GM23338 (cell line): ENCODE measurements at regions not wholly inside any gene's neighbourhood (a gene's known extent, or its start where the extent isn't known, plus 50 kb on each side); places are given as distances from the start of the nearest gene placed in this dataset.

Experiments used
- ATAC-seq: fragments of 200-7000 bp; cut with Tn5 transposase; 3 replicates; pipeline ENCODE4 v1.9.1; 2020
- DNase-seq: peaks from one replicate; pipeline ENCODE4 v3.0.0-alpha.2; 2015; ENCODE audit warnings: low spot score
- H2AFZ ChIP-seq: fragments of 200-600 bp; sonication (generic); 2 replicates; pipeline ENCODE4 v1.8.0; 2016; ENCODE audit warnings: antibody characterized with exemption, mild to moderate bottlenecking, moderate library complexity
- H3F3A ChIP-seq: fragments of 200-600 bp; sonication (generic); replicated peaks from 2 replicates; pipeline ENCODE4 v1.8.0; 2017; ENCODE audit warnings: antibody characterized with exemption, mixed run types, low read depth
- H3K27ac ChIP-seq: fragments of 200-600 bp; sonication (generic); 2 replicates; pipeline ENCODE4 v1.6.1; 2016; ENCODE audit warnings: low read depth
- H3K27me3 ChIP-seq: fragments of 200-600 bp; sonication (generic); 2 replicates; pipeline ENCODE4 v1.8.0; 2016; ENCODE audit warnings: mild to moderate bottlenecking, mixed run types, moderate library complexity; ENCODE audit not compliant: insufficient read depth
- H3K36me3 ChIP-seq: fragments of 200-600 bp; sonication (generic); 2 replicates; pipeline ENCODE4 v1.8.0; 2016; ENCODE audit warnings: mild to moderate bottlenecking; ENCODE audit not compliant: insufficient read depth
- H3K4me1 ChIP-seq: fragments of 200-600 bp; sonication (generic); 2 replicates; pipeline ENCODE4 v1.8.0; 2016; ENCODE audit warnings: mild to moderate bottlenecking, moderate library complexity; ENCODE audit not compliant: insufficient read depth
- H3K4me2 ChIP-seq: fragments of 200-600 bp; sonication (generic); 2 replicates; pipeline ENCODE4 v1.7.1; 2017; ENCODE audit warnings: mixed run types
- H3K4me3 ChIP-seq: fragments of 200-600 bp; sonication (generic); 2 replicates; pipeline ENCODE4 v1.6.1; 2016; ENCODE audit warnings: mixed run types
- H3K79me2 ChIP-seq: fragments of 200-600 bp; sonication (generic); replicated peaks from 2 replicates; pipeline ENCODE4 v1.8.0; 2017; ENCODE audit warnings: mild to moderate bottlenecking; ENCODE audit not compliant: insufficient read depth
- H3K9me2 ChIP-seq: fragments of 200-600 bp; sonication (generic); 2 replicates; pipeline ENCODE4 v1.8.0; 2017; ENCODE audit not compliant: insufficient read depth
- H4K20me1 ChIP-seq: fragments of 200-600 bp; sonication (generic); replicated peaks from 2 replicates; pipeline ENCODE4 v1.8.0; 2017; ENCODE audit warnings: mild to moderate bottlenecking; ENCODE audit not compliant: insufficient read depth
- H3K27ac Mint-ChIP-seq: 2 replicates; pipeline ENCODE4 v1.8.0; 2020; ENCODE audit warnings: inconsistent platforms, mild to moderate bottlenecking, moderate library complexity, mixed read lengths
- H3K27me3 Mint-ChIP-seq: 3 replicates; pipeline ENCODE4 v1.8.0; 2022; ENCODE audit warnings: low read depth, mild to moderate bottlenecking, moderate library complexity, mixed read lengths, inconsistent platforms; ENCODE audit not compliant: insufficient read depth, poor library complexity
- H3K36me3 Mint-ChIP-seq: 3 replicates; pipeline ENCODE4 v1.8.0; 2021; ENCODE audit warnings: low read depth, mild to moderate bottlenecking, inconsistent platforms, moderate library complexity, mixed read lengths
- H3K4me1 Mint-ChIP-seq: 3 replicates; pipeline ENCODE4 v1.8.0; 2020; ENCODE audit warnings: mild to moderate bottlenecking, inconsistent platforms, mixed read lengths
- H3K4me3 Mint-ChIP-seq: 3 replicates; pipeline ENCODE4 v1.8.0; 2021; ENCODE audit warnings: moderate library complexity, mild to moderate bottlenecking, inconsistent platforms, mixed read lengths
- H3K9me3 Mint-ChIP-seq: 3 replicates; pipeline ENCODE4 v1.8.0; 2020; ENCODE audit warnings: moderate library complexity, mild to moderate bottlenecking, inconsistent platforms, mixed read lengths
- CREB1 ChIP-seq: fragments of 250-450 bp; sonication (Bioruptor Pico); IDR thresholded peaks from 2 replicates; pipeline ENCODE4 v1.5.0; 2020; ENCODE audit warnings: low read depth, mild to moderate bottlenecking, moderate library complexity
- CTCF ChIP-seq, 2 experiments: fragments of 200-600 bp in 1 of 2; sonication (generic) in 1 of 2; conservative IDR thresholded peaks; 2 replicates each; pipeline versions ENCODE4 v1.5.1 to v1.6.1; 2016 to 2017; ENCODE audit warnings: antibody characterized with exemption in 2 of 2, low read depth in 2 of 2, mild to moderate bottlenecking in 2 of 2, moderate library complexity in 1 of 2
- EZH2 ChIP-seq: fragments of 200-600 bp; sonication (generic); IDR thresholded peaks from one replicate; pipeline ENCODE4 v1.8.0; 2017; ENCODE audit warnings: antibody characterized with exemption, mild to moderate bottlenecking, low read depth; ENCODE audit not compliant: unreplicated experiment
- EZH2phosphoT487 ChIP-seq: fragments of 200-600 bp; sonication (generic); IDR thresholded peaks from one replicate; pipeline ENCODE4 v1.8.1; 2018; ENCODE audit warnings: antibody characterized with exemption; ENCODE audit not compliant: unreplicated experiment
- JUNB ChIP-seq: IDR thresholded peaks from one replicate; pipeline ENCODE4 v1.6.1; 2016; ENCODE audit warnings: antibody characterized with exemption; ENCODE audit not compliant: unreplicated experiment
- NANOG ChIP-seq: IDR thresholded peaks from 2 replicates; pipeline ENCODE4 v1.6.1; 2016; ENCODE audit warnings: antibody characterized with exemption, borderline replicate concordance
- POLR2AphosphoS5 ChIP-seq: IDR thresholded peaks from 2 replicates; pipeline ENCODE4 v1.6.1; 2016; ENCODE audit warnings: antibody characterized with exemption, low read depth
- REST ChIP-seq: IDR thresholded peaks from one replicate; pipeline ENCODE4 v1.6.1; 2018; ENCODE audit warnings: antibody characterized with exemption; ENCODE audit not compliant: unreplicated experiment
- STAT1 ChIP-seq: IDR thresholded peaks from one replicate; pipeline ENCODE4 v1.6.1; 2016; ENCODE audit warnings: antibody characterized with exemption; ENCODE audit not compliant: unreplicated experiment
- ZNF114 ChIP-seq: fragments of 250-450 bp; sonication (Bioruptor Pico); IDR thresholded peaks from 2 replicates; pipeline ENCODE4 v1.5.0; 2020; ENCODE audit warnings: mild to moderate bottlenecking, moderate library complexity
- ZNF331 ChIP-seq: fragments of 250-450 bp; sonication (Bioruptor Pico); IDR thresholded peaks from 2 replicates; pipeline ENCODE4 v1.5.0; 2020; ENCODE audit warnings: low read depth, mild to moderate bottlenecking, moderate library complexity
- ZNF462 ChIP-seq: fragments of 250-450 bp; sonication (Bioruptor Pico); IDR thresholded peaks from 2 replicates; pipeline ENCODE4 v1.5.0; 2020; ENCODE audit warnings: mild to moderate bottlenecking, moderate library complexity
- TF ChIP-seq, protein P1 (sequence below): IDR thresholded peaks from 2 replicates; pipeline ENCODE4 v1.6.1; 2016; ENCODE audit warnings: antibody characterized with exemption

DNA sequence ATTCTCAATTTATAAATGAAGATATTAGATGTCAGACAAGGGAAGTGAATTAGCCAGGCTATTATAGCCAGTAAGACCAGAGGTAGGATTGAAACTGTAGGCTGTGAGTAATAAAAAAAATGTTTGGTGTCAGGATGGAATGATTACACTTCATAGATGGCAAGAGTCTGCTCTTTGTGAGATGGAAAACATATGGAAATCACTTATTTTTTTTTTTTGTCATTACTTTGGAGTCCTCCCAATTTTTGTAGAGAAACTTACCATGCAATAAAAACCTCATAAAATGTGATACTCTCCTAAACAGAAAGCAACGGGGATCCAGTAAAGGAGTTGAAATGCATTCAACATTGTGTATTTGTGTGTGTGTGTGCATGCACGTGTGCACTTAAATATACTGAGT lies 532.7 kb upstream of the CDH8 start:
- Histone ChIP-seq H3K9me2 (no peaks in the 10 kb centered on the region), H3K27ac (no peak overlapping the region), H3K4me3 (no peak overlapping the region), H3K4me2 (no peak overlapping the region), H3K27me3 (no peaks in the 10 kb centered on the region), H3F3A (no peaks in the 10 kb centered on the region), H3K36me3 (no peaks in the 10 kb centered on the region), H4K20me1 (no peaks in the 10 kb centered on the region), H2AFZ (no peak overlapping the region), H3K79me2 (no peaks in the 10 kb centered on the region), H3K4me1 (no peaks in the 10 kb centered on the region)
- Mint-ChIP-seq H3K9me3 (no peaks in the 10 kb centered on the region), H3K27ac (no peak overlapping the region), H3K4me1 (no peaks in the 10 kb centered on the region; the same call in 2 of the 3 replicates), H3K4me3 (no peak overlapping the region), H3K27me3 (no peaks in the 10 kb centered on the region), H3K36me3 (no peaks in the 10 kb centered on the region)
- DNase-seq, result no peak
- ATAC-seq, result no peak
- TF ChIP-seq CTCF (conservative IDR thresholded peaks at IDR 0.05; ENCODE audit: low read depth in 2 of 2), result no peak
- TF ChIP-seq NANOG, result no peak
- TF ChIP-seq ZNF114, result no peak
- TF ChIP-seq, protein P1, sequence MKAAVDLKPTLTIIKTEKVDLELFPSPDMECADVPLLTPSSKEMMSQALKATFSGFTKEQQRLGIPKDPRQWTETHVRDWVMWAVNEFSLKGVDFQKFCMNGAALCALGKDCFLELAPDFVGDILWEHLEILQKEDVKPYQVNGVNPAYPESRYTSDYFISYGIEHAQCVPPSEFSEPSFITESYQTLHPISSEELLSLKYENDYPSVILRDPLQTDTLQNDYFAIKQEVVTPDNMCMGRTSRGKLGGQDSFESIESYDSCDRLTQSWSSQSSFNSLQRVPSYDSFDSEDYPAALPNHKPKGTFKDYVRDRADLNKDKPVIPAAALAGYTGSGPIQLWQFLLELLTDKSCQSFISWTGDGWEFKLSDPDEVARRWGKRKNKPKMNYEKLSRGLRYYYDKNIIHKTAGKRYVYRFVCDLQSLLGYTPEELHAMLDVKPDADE, result no peak
- no peak for TF ChIP-seq EZH2
- no peak for TF ChIP-seq EZH2phosphoT487
- TF ChIP-seq ZNF462 (CRISPR knock-in tag), result no peak
- TF ChIP-seq ZNF331, result no peak
- no peak for TF ChIP-seq STAT1
- TF ChIP-seq JUNB, result no peak
- no peak for TF ChIP-seq POLR2AphosphoS5
- no peak for TF ChIP-seq REST
- no peak for TF ChIP-seq CREB1 (CRISPR knock-in tag)
